ENCODE measurements at regions not wholly inside any gene's neighbourhood (a gene's known extent, or its start where the extent isn't known, plus 50 kb on each side); places are given as distances from the start of the nearest gene placed in this dataset.

- Histone ChIP-seq H3K36me3 (ENCODE audit: control insufficient read depth, insufficient read depth, low read length) (no peaks in the 10 kb centered on the region), H3K4me3 (replicated peaks; ENCODE audit: low read depth, low read length) (no peak overlapping the region), H3K27me3 (replicated peaks; ENCODE audit: control insufficient read depth, insufficient read depth, low read length) (no peaks in the 10 kb centered on the region)
- DNase-seq (ENCODE audit: extremely low read depth, insufficient read length), result no peak
- no peak for TF ChIP-seq CTCF (IDR thresholded peaks at IDR 0.05; ENCODE audit: insufficient read depth, low read length, poor library complexity, severe bottlenecking)
Measured at GRCh38 chr12:90239732-90240260, 531.2 kb upstream of the ATP2B1 start.

- Histone ChIP-seq H3K4me3 (replicated peaks; ENCODE audit: low read depth, low read length) (no peak overlapping the region), H3K36me3 (ENCODE audit: control insufficient read depth, insufficient read depth, low read length) (no peaks in the 10 kb centered on the region), H3K27me3 (replicated peaks; ENCODE audit: control insufficient read depth, insufficient read depth, low read length) (no peaks in the 10 kb centered on the region)
- no peak for TF ChIP-seq CTCF (IDR thresholded peaks at IDR 0.05; ENCODE audit: insufficient read depth, low read length, poor library complexity, severe bottlenecking)
- DNase-seq (ENCODE audit: extremely low read depth, insufficient read length), result no peak
Measured at GRCh38 chr12:90238663-90239271, 530.1 kb upstream of the ATP2B1 start.

- Histone ChIP-seq H3K36me3 (ENCODE audit: control insufficient read depth, insufficient read depth, low read length) (no peaks in the 10 kb centered on the region), H3K4me3 (replicated peaks; ENCODE audit: low read depth, low read length) (no peak overlapping the region), H3K27me3 (replicated peaks; ENCODE audit: control insufficient read depth, insufficient read depth, low read length) (no peaks in the 10 kb centered on the region)
- TF ChIP-seq CTCF (IDR thresholded peaks at IDR 0.05; ENCODE audit: insufficient read depth, low read length, poor library complexity, severe bottlenecking), result no peak
- DNase-seq (ENCODE audit: extremely low read depth, insufficient read length), result no peak
Measured at GRCh38 chr12:90237841-90238240, 529.2 kb upstream of the ATP2B1 start.

- no peak for DNase-seq (ENCODE audit: extremely low read depth, insufficient read length)
- TF ChIP-seq CTCF (IDR thresholded peaks at IDR 0.05; ENCODE audit: insufficient read depth, low read length, poor library complexity, severe bottlenecking), result no peak
- no peaks in the 10 kb centered on the region for H3K36me3 ChIP-seq (ENCODE audit: control insufficient read depth, insufficient read depth, low read length)
- no peaks in the 10 kb centered on the region for H3K27me3 ChIP-seq (replicated peaks; ENCODE audit: control insufficient read depth, insufficient read depth, low read length)
- H3K4me3 ChIP-seq (replicated peaks; ENCODE audit: low read depth, low read length), result no peak overlapping the region
Measured at GRCh38 chr12:90235642-90236041, 527.0 kb upstream of the ATP2B1 start.

GRCh38 chr12:90234472-90234871 lies 525.8 kb upstream of the ATP2B1 start:
- Histone ChIP-seq H3K27me3 (replicated peaks; ENCODE audit: control insufficient read depth, insufficient read depth, low read length) (no peaks in the 10 kb centered on the region), H3K36me3 (ENCODE audit: control insufficient read depth, insufficient read depth, low read length) (no peaks in the 10 kb centered on the region), H3K4me3 (replicated peaks; ENCODE audit: low read depth, low read length) (no peak overlapping the region)
- no peak for TF ChIP-seq CTCF (IDR thresholded peaks at IDR 0.05; ENCODE audit: insufficient read depth, low read length, poor library complexity, severe bottlenecking)
- no peak for DNase-seq (ENCODE audit: extremely low read depth, insufficient read length)
